CD14-positive monocyte (primary cell): ENCODE measurements at regions not wholly inside any gene's neighbourhood (a gene's known extent, or its start where the extent isn't known, plus 50 kb on each side); places are given as distances from the start of the nearest gene placed in this dataset.
A peak's percentile ranks its signal among the peaks of the same experiment; 100 is the strongest.

ENCODE experiments used
- DNase-seq, 3 donors: peaks; one replicate each; pipeline ENCODE4 v3.0.0-alpha.2; 2011 to 2022
- H2AFZ ChIP-seq: 2 replicates; pipeline ENCODE4 v1.6.0; 2012; ENCODE audit warnings: mild to moderate bottlenecking, low read depth, low read length, inconsistent platforms; ENCODE audit not compliant: insufficient read depth, poor library complexity, severe bottlenecking
- H3K27ac ChIP-seq, 2 donors: 1 replicate in 1 of 2; 2 replicates in 1 of 2; pipeline ENCODE4 v1.5.1; 2012 to 2013; ENCODE audit warnings: low read length in 2 of 2, control low read depth in 1 of 2, inconsistent platforms in 1 of 2, low read depth in 1 of 2, mild to moderate bottlenecking in 1 of 2
- H3K27me3 ChIP-seq, 2 donors: one replicate each; pipeline versions ENCODE4 v1.6.0 to v1.6.1; 2011 to 2013; ENCODE audit warnings: low read length in 2 of 2; ENCODE audit not compliant: control insufficient read depth in 2 of 2, insufficient read depth in 2 of 2
- H3K36me3 ChIP-seq, 2 donors: replicated peaks in 1 of 2; 1 replicate in 1 of 2; 2 replicates in 1 of 2; pipeline versions ENCODE4 v1.5.1 to v1.6.1; 2012 to 2013; ENCODE audit warnings: low read length in 2 of 2, control low read depth in 1 of 2, inconsistent platforms in 1 of 2, mild to moderate bottlenecking in 1 of 2; ENCODE audit not compliant: insufficient read depth in 2 of 2, control insufficient read depth in 1 of 2
- H3K4me1 ChIP-seq, 2 donors: 1 replicate in 1 of 2; 2 replicates in 1 of 2; pipeline versions ENCODE4 v1.5.1 to v1.6.1; 2012 to 2013; ENCODE audit warnings: low read length in 2 of 2, control low read depth in 1 of 2, inconsistent platforms in 1 of 2, mild to moderate bottlenecking in 1 of 2, moderate library complexity in 1 of 2; ENCODE audit not compliant: insufficient read depth in 2 of 2, control insufficient read depth in 1 of 2
- H3K4me2 ChIP-seq: replicated peaks from 2 replicates; pipeline ENCODE3; 2012; ENCODE audit warnings: low read length, moderate library complexity, mild to moderate bottlenecking; ENCODE audit not compliant: poor library complexity, severe bottlenecking; ENCODE audit errors: extremely low read depth
- H3K4me3 ChIP-seq, 3 experiments: fragments of 200-600 bp in 1 of 3; sonication (generic) in 1 of 3; replicated peaks in 1 of 3; 1 replicate in 2 of 3; 2 replicates in 1 of 3; pipeline ENCODE4 v1.5.1; 2011 to 2013; ENCODE audit warnings: low read length in 3 of 3, mild to moderate bottlenecking in 3 of 3, control low read depth in 2 of 3, low read depth in 2 of 3, inconsistent platforms in 1 of 3, moderate library complexity in 1 of 3
- H3K79me2 ChIP-seq: 2 replicates; pipeline ENCODE4 v1.6.0; 2012; ENCODE audit warnings: mild to moderate bottlenecking, control low read depth, inconsistent platforms, low read length, moderate library complexity; ENCODE audit not compliant: insufficient read depth
- H3K9ac ChIP-seq: 2 replicates; pipeline ENCODE4 v1.6.0; 2017; ENCODE audit warnings: low read length, mild to moderate bottlenecking; ENCODE audit not compliant: insufficient read depth, poor library complexity, severe bottlenecking
- H3K9me3 ChIP-seq, 2 donors: replicated peaks in 1 of 2; 1 replicate in 1 of 2; 2 replicates in 1 of 2; pipeline versions ENCODE4 v1.5.1 to v1.6.1; 2012 to 2013; ENCODE audit warnings: low read length in 2 of 2, control low read depth in 1 of 2; ENCODE audit not compliant: control insufficient read depth in 1 of 2, insufficient read depth in 1 of 2
- H4K20me1 ChIP-seq: 2 replicates; pipeline ENCODE4 v1.6.0; 2012; ENCODE audit warnings: mild to moderate bottlenecking, low read length, control low read depth, moderate library complexity; ENCODE audit not compliant: insufficient read depth
- H3K27ac Mint-ChIP-seq, 7 donors: one replicate each; pipeline ENCODE4 v1.8.0; 2020; ENCODE audit warnings: mild to moderate bottlenecking in 7 of 7, mixed read lengths in 7 of 7, moderate library complexity in 6 of 7, inconsistent platforms in 2 of 7
- H3K27me3 Mint-ChIP-seq, 3 donors: one replicate each; pipeline ENCODE4 v1.8.0; 2021 to 2022; ENCODE audit warnings: low read depth in 3 of 3, mild to moderate bottlenecking in 3 of 3, mixed read lengths in 3 of 3, moderate library complexity in 3 of 3, inconsistent platforms in 1 of 3
- H3K36me3 Mint-ChIP-seq, 2 donors: one replicate each; pipeline ENCODE4 v1.8.0; 2020; ENCODE audit warnings: mixed read lengths in 2 of 2, inconsistent platforms in 1 of 2, mild to moderate bottlenecking in 1 of 2
- H3K4me1 Mint-ChIP-seq: one replicate; pipeline ENCODE4 v1.8.0; 2020; ENCODE audit warnings: mild to moderate bottlenecking, mixed read lengths
- H3K4me3 Mint-ChIP-seq, 2 donors: one replicate each; pipeline ENCODE4 v1.8.0; 2020; ENCODE audit warnings: mild to moderate bottlenecking in 2 of 2, mixed read lengths in 2 of 2, moderate library complexity in 1 of 2
- H3K9me3 Mint-ChIP-seq, 7 donors: one replicate each; pipeline ENCODE4 v1.8.0; 2020 to 2022; ENCODE audit warnings: mixed read lengths in 7 of 7, mild to moderate bottlenecking in 6 of 7, moderate library complexity in 6 of 7, inconsistent platforms in 2 of 7
- CTCF ChIP-seq: fragments of 200-600 bp; IDR thresholded peaks from one replicate; pipeline ENCODE4 v1.8.0; 2022; ENCODE audit warnings: antibody characterized with exemption, mild to moderate bottlenecking
- WGBS: methylation state at CpG from one replicate; pipeline ENCODE4 v1.1.5; 2013; ENCODE audit warnings: missing lambda C conversion rate; ENCODE audit not compliant: insufficient coverage; 5-methylcytosine and 5-hydroxymethylcytosine counted together
- intact Hi-C, 2 donors: fragments of 100-400 bp; cut with micrococcal nuclease; formaldehyde crosslinking; loops; one replicate each; pipeline versions ENCODE4 v1.15.0 to v1.15.1; 2023

- H3K4me1 Mint-ChIP-seq = no peaks in the 10 kb centered on the region
- no peak overlapping the region for H3K27ac ChIP-seq
- H3K36me3 Mint-ChIP-seq = no peaks in the 10 kb centered on the region
- H3K36me3 ChIP-seq = no peaks in the 10 kb centered on the region
- no peak overlapping the region for H3K9ac ChIP-seq
- 100% methylated on average over 2 of the region's 13 CpGs for WGBS
- H3K9me3 ChIP-seq = no peaks in the 10 kb centered on the region
- peaks cover 0 to 5% (median 1%) of the 10 kb centered on the region in 3 donors for H3K27me3 Mint-ChIP-seq
- no peaks in the 10 kb centered on the region for H3K4me1 ChIP-seq
- H3K27me3 ChIP-seq = no peaks in the 10 kb centered on the region
- intact Hi-C loops = no loop called here
- no peak overlapping the region for H2AFZ ChIP-seq
- no peaks in the 10 kb centered on the region for H4K20me1 ChIP-seq
- no peak overlapping the region for H3K27ac Mint-ChIP-seq
- no peak for DNase-seq
- no peak overlapping the region for H3K4me3 ChIP-seq
- H3K9me3 Mint-ChIP-seq = peaks cover 0 to 9% (median 4%) of the 10 kb centered on the region in 7 donors
- H3K4me2 ChIP-seq = no peak overlapping the region
- no peak overlapping the region for H3K4me3 Mint-ChIP-seq
- H3K79me2 ChIP-seq = no peaks in the 10 kb centered on the region
- no peak for TF ChIP-seq CTCF
Measured at GRCh38 chrX:114127411-114128025, 456.4 kb upstream of the HTR2C start.

GRCh38 chrX:114127005-114127404 is 456.9 kb upstream of the HTR2C start:
- Mint-ChIP-seq H3K9me3 (peaks cover 0 to 9% (median 4%) of the 10 kb centered on the region in 7 donors), H3K4me1 (no peaks in the 10 kb centered on the region), H3K27ac (peak overlapping the region in 2 of 7 donors; percentile 21 to 23), H3K4me3 (no peak overlapping the region), H3K36me3 (no peaks in the 10 kb centered on the region), H3K27me3 (peaks cover 0 to 5% (median 1%) of the 10 kb centered on the region in 3 donors)
- intact Hi-C loops = no loop called here
- no peak overlapping the region for H3K4me3 ChIP-seq
- no peak for DNase-seq
- H3K9ac ChIP-seq = no peak overlapping the region
- H3K4me2 ChIP-seq = no peak overlapping the region
- H2AFZ ChIP-seq = no peak overlapping the region
- H3K9me3 ChIP-seq = no peaks in the 10 kb centered on the region
- no peaks in the 10 kb centered on the region for H3K79me2 ChIP-seq
- WGBS = 100% methylated on average over 1 of the region's 5 CpGs
- H4K20me1 ChIP-seq = no peaks in the 10 kb centered on the region
- no peak for TF ChIP-seq CTCF
- H3K27me3 ChIP-seq = no peaks in the 10 kb centered on the region
- no peaks in the 10 kb centered on the region for H3K36me3 ChIP-seq
- H3K4me1 ChIP-seq = no peaks in the 10 kb centered on the region
- H3K27ac ChIP-seq = no peak overlapping the region
